B cell (primary cell): ENCODE measurements at regions not wholly inside any gene's neighbourhood (a gene's known extent, or its start where the extent isn't known, plus 50 kb on each side); places are given as distances from the start of the nearest gene placed in this dataset.

Experiments
- CTCF ChIP-seq: fragments of 200-600 bp; IDR thresholded peaks from one replicate; pipeline ENCODE4 v1.8.0; 2022; ENCODE audit warnings: antibody characterized with exemption, mild to moderate bottlenecking
- EZH2 ChIP-seq: IDR thresholded peaks from 2 replicates; pipeline ENCODE4 v1.6.1; 2012; ENCODE audit warnings: borderline replicate concordance, low read depth, mild to moderate bottlenecking, moderate library complexity, low read length; ENCODE audit not compliant: insufficient read depth, poor library complexity, severe bottlenecking

DNA sequence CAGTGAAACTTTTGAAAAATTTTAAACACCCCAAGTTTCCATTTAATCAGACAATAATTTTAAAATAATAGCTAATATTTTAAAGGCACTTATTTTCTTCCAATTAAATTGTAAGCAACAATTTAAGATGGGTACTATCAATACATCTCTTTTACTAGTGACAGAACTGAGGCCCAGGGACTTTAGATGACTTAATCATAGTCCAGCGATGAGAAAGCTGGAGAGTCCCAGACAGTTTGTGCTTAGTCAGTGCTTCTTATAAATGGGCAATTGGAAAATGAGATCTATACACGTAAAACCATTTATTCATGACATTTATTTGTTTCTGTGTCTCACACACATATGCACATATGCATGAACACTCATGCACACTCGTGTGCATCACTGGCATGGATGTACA is 2063.5 kb downstream of the PCDH9 start:
- no peak for TF ChIP-seq CTCF
- no peak for TF ChIP-seq EZH2
